ENCODE measurements at regions not wholly inside any gene's neighbourhood (a gene's known extent, or its start where the extent isn't known, plus 50 kb on each side); places are given as distances from the start of the nearest gene placed in this dataset.
"Not testable (repeated sequence)": the region's sequence is repeated elsewhere in the genome, so short reads cannot be mapped to it uniquely, and the experiment has no call there.

- ATAC-seq (no peak), DNase-seq (ENCODE audit: missing footprints) (no peak)
- intact Hi-C loops (cut with DNase I) = no loop called here
These were observed 103.5 kb downstream of the SMIM20 start for GRCh38 chr4:26017531-26017930.

GRCh38 chr4:26017961-26018700, 104.1 kb downstream of the SMIM20 start:
- intact Hi-C loops (cut with DNase I); DNase-seq (ENCODE audit: missing footprints); ATAC-seq: not testable (repeated sequence)

GRCh38 chr4:26020083-26020668, 106.2 kb downstream of the SMIM20 start:
- DNase-seq (ENCODE audit: missing footprints) (no peak), ATAC-seq (peak; percentile 49)
- intact Hi-C loops (cut with DNase I) = loop anchor here (5.0 kb wide), 1 partner anchor 33 kb away; no protein-coding TSS in a partner anchor

- DNase-seq (ENCODE audit: missing footprints) (no peak), ATAC-seq (no peak)
- intact Hi-C loops (cut with DNase I) = loop anchor here (5.0 kb wide), 1 partner anchor 34 kb away; no protein-coding TSS in a partner anchor
These were observed 106.9 kb downstream of the SMIM20 start for GRCh38 chr4:26020881-26021280.

GRCh38 chr4:26021417-26022345, 107.7 kb downstream of the SMIM20 start:
- intact Hi-C loops (cut with DNase I) = loop anchor here (5.0 kb wide), 1 partner anchor 34 kb away; no protein-coding TSS in a partner anchor
- DNase-seq (ENCODE audit: missing footprints) = no peak
- no peak for ATAC-seq

- DNase-seq (ENCODE audit: missing footprints) = no peak
- ATAC-seq = peak; percentile 47
- intact Hi-C loops (cut with DNase I) = loop anchor here (5.0 kb wide), 1 partner anchor 35 kb away; no protein-coding TSS in a partner anchor
These were observed 108.6 kb downstream of the SMIM20 start for GRCh38 chr4:26022346-26023202.

- no peak for ATAC-seq
- intact Hi-C loops (cut with DNase I) = loop anchor here (5.0 kb wide), 1 partner anchor 36 kb away; no protein-coding TSS in a partner anchor
- no peak for DNase-seq (ENCODE audit: missing footprints)
These were observed 109.4 kb downstream of the SMIM20 start for GRCh38 chr4:26023203-26023972.

GRCh38 chr4:26024079-26024478, 110.1 kb downstream of the SMIM20 start:
- ATAC-seq (no peak), DNase-seq (ENCODE audit: missing footprints) (no peak)
- intact Hi-C loops (cut with DNase I) = loop anchor here (5.0 kb wide), 1 partner anchor 37 kb away; no protein-coding TSS in a partner anchor

GRCh38 chr4:26028133-26028792, 114.2 kb downstream of the SMIM20 start:
- DNase-seq (ENCODE audit: missing footprints) = peak; percentile 63
- no peak for ATAC-seq
- intact Hi-C loops (cut with DNase I) = loop anchor here (5.0 kb wide), 1 partner anchor 384 kb away; no protein-coding TSS in a partner anchor

- peak; percentile 92 for ATAC-seq
- intact Hi-C loops (cut with DNase I) = loop anchor here (5.0 kb wide), 1 partner anchor 383 kb away; no protein-coding TSS in a partner anchor
- peak; percentile 90 for DNase-seq (ENCODE audit: missing footprints)
These were observed 115.0 kb downstream of the SMIM20 start for GRCh38 chr4:26028793-26029567.

GRCh38 chr4:26029568-26030131, 115.6 kb downstream of the SMIM20 start:
- ATAC-seq = no peak
- no peak for DNase-seq (ENCODE audit: missing footprints)
- intact Hi-C loops (cut with DNase I) = loop anchor here (5.0 kb wide), 1 partner anchor 383 kb away; no protein-coding TSS in a partner anchor

- intact Hi-C loops (cut with DNase I) = no loop called here
- ATAC-seq (no peak), DNase-seq (ENCODE audit: missing footprints) (no peak)
These were observed 116.2 kb downstream of the SMIM20 start for GRCh38 chr4:26030260-26030667.

- DNase-seq (ENCODE audit: missing footprints) = no peak
- ATAC-seq = no peak
- intact Hi-C loops (cut with DNase I) = no loop called here
These were observed 116.8 kb downstream of the SMIM20 start for GRCh38 chr4:26030780-26031179.

- ATAC-seq = no peak
- intact Hi-C loops (cut with DNase I) = no loop called here
- no peak for DNase-seq (ENCODE audit: missing footprints)
These were observed 117.7 kb downstream of the SMIM20 start for GRCh38 chr4:26031704-26032103.

- ATAC-seq (no peak), DNase-seq (ENCODE audit: missing footprints) (no peak)
- intact Hi-C loops (cut with DNase I) = no loop called here
These were observed 118.1 kb downstream of the SMIM20 start for GRCh38 chr4:26032142-26032541.

Measured in Right ventricle myocardium inferior (tissue), 1 donor.